GM23338 (cell line): ENCODE measurements at regions not wholly inside any gene's neighbourhood (a gene's known extent, or its start where the extent isn't known, plus 50 kb on each side); places are given as distances from the start of the nearest gene placed in this dataset.

Experiments
- ATAC-seq: fragments of 200-7000 bp; cut with Tn5 transposase; 3 replicates; pipeline ENCODE4 v1.9.1; 2020
- DNase-seq: peaks from one replicate; pipeline ENCODE4 v3.0.0-alpha.2; 2015; ENCODE audit warnings: low spot score
- H2AFZ ChIP-seq: fragments of 200-600 bp; sonication (generic); 2 replicates; pipeline ENCODE4 v1.8.0; 2016; ENCODE audit warnings: antibody characterized with exemption, mild to moderate bottlenecking, moderate library complexity
- H3F3A ChIP-seq: fragments of 200-600 bp; sonication (generic); replicated peaks from 2 replicates; pipeline ENCODE4 v1.8.0; 2017; ENCODE audit warnings: antibody characterized with exemption, mixed run types, low read depth
- H3K27ac ChIP-seq: fragments of 200-600 bp; sonication (generic); 2 replicates; pipeline ENCODE4 v1.6.1; 2016; ENCODE audit warnings: low read depth
- H3K27me3 ChIP-seq: fragments of 200-600 bp; sonication (generic); 2 replicates; pipeline ENCODE4 v1.8.0; 2016; ENCODE audit warnings: mild to moderate bottlenecking, mixed run types, moderate library complexity; ENCODE audit not compliant: insufficient read depth
- H3K36me3 ChIP-seq: fragments of 200-600 bp; sonication (generic); 2 replicates; pipeline ENCODE4 v1.8.0; 2016; ENCODE audit warnings: mild to moderate bottlenecking; ENCODE audit not compliant: insufficient read depth
- H3K4me1 ChIP-seq: fragments of 200-600 bp; sonication (generic); 2 replicates; pipeline ENCODE4 v1.8.0; 2016; ENCODE audit warnings: mild to moderate bottlenecking, moderate library complexity; ENCODE audit not compliant: insufficient read depth
- H3K4me2 ChIP-seq: fragments of 200-600 bp; sonication (generic); 2 replicates; pipeline ENCODE4 v1.7.1; 2017; ENCODE audit warnings: mixed run types
- H3K4me3 ChIP-seq: fragments of 200-600 bp; sonication (generic); 2 replicates; pipeline ENCODE4 v1.6.1; 2016; ENCODE audit warnings: mixed run types
- H3K79me2 ChIP-seq: fragments of 200-600 bp; sonication (generic); replicated peaks from 2 replicates; pipeline ENCODE4 v1.8.0; 2017; ENCODE audit warnings: mild to moderate bottlenecking; ENCODE audit not compliant: insufficient read depth
- H3K9me2 ChIP-seq: fragments of 200-600 bp; sonication (generic); 2 replicates; pipeline ENCODE4 v1.8.0; 2017; ENCODE audit not compliant: insufficient read depth
- H4K20me1 ChIP-seq: fragments of 200-600 bp; sonication (generic); replicated peaks from 2 replicates; pipeline ENCODE4 v1.8.0; 2017; ENCODE audit warnings: mild to moderate bottlenecking; ENCODE audit not compliant: insufficient read depth
- H3K27ac Mint-ChIP-seq: 2 replicates; pipeline ENCODE4 v1.8.0; 2020; ENCODE audit warnings: inconsistent platforms, mild to moderate bottlenecking, moderate library complexity, mixed read lengths
- H3K27me3 Mint-ChIP-seq: 3 replicates; pipeline ENCODE4 v1.8.0; 2022; ENCODE audit warnings: low read depth, mild to moderate bottlenecking, moderate library complexity, mixed read lengths, inconsistent platforms; ENCODE audit not compliant: insufficient read depth, poor library complexity
- H3K36me3 Mint-ChIP-seq: 3 replicates; pipeline ENCODE4 v1.8.0; 2021; ENCODE audit warnings: low read depth, mild to moderate bottlenecking, inconsistent platforms, moderate library complexity, mixed read lengths
- H3K4me1 Mint-ChIP-seq: 3 replicates; pipeline ENCODE4 v1.8.0; 2020; ENCODE audit warnings: mild to moderate bottlenecking, inconsistent platforms, mixed read lengths
- H3K4me3 Mint-ChIP-seq: 3 replicates; pipeline ENCODE4 v1.8.0; 2021; ENCODE audit warnings: moderate library complexity, mild to moderate bottlenecking, inconsistent platforms, mixed read lengths
- H3K9me3 Mint-ChIP-seq: 3 replicates; pipeline ENCODE4 v1.8.0; 2020; ENCODE audit warnings: moderate library complexity, mild to moderate bottlenecking, inconsistent platforms, mixed read lengths
- EZH2 ChIP-seq: fragments of 200-600 bp; sonication (generic); IDR thresholded peaks from one replicate; pipeline ENCODE4 v1.8.0; 2017; ENCODE audit warnings: antibody characterized with exemption, mild to moderate bottlenecking, low read depth; ENCODE audit not compliant: unreplicated experiment
- NANOG ChIP-seq: IDR thresholded peaks from 2 replicates; pipeline ENCODE4 v1.6.1; 2016; ENCODE audit warnings: antibody characterized with exemption, borderline replicate concordance
- POLR2AphosphoS5 ChIP-seq: IDR thresholded peaks from 2 replicates; pipeline ENCODE4 v1.6.1; 2016; ENCODE audit warnings: antibody characterized with exemption, low read depth
- REST ChIP-seq: IDR thresholded peaks from one replicate; pipeline ENCODE4 v1.6.1; 2018; ENCODE audit warnings: antibody characterized with exemption; ENCODE audit not compliant: unreplicated experiment
- STAT1 ChIP-seq: IDR thresholded peaks from one replicate; pipeline ENCODE4 v1.6.1; 2016; ENCODE audit warnings: antibody characterized with exemption; ENCODE audit not compliant: unreplicated experiment
- ZNF114 ChIP-seq: fragments of 250-450 bp; sonication (Bioruptor Pico); IDR thresholded peaks from 2 replicates; pipeline ENCODE4 v1.5.0; 2020; ENCODE audit warnings: mild to moderate bottlenecking, moderate library complexity
- ZNF331 ChIP-seq: fragments of 250-450 bp; sonication (Bioruptor Pico); IDR thresholded peaks from 2 replicates; pipeline ENCODE4 v1.5.0; 2020; ENCODE audit warnings: low read depth, mild to moderate bottlenecking, moderate library complexity

GRCh38 chr5:174500636-174501035, 223.7 kb upstream of the MSX2 start:
- no peak overlapping the region for H3K4me3 ChIP-seq
- Mint-ChIP-seq H3K27me3 (peaks cover 2% of the 10 kb centered on the region), H3K4me3 (no peak overlapping the region), H3K36me3 (peaks cover 17% of the 10 kb centered on the region; the same call in 2 of the 3 replicates), H3K9me3 (peaks cover 37% of the 10 kb centered on the region), H3K4me1 (no peaks in the 10 kb centered on the region), H3K27ac (no peak overlapping the region)
- no peaks in the 10 kb centered on the region for H4K20me1 ChIP-seq
- no peak overlapping the region for H3K27ac ChIP-seq
- H3K79me2 ChIP-seq: no peaks in the 10 kb centered on the region
- ATAC-seq (no peak), DNase-seq (no peak)
- no peaks in the 10 kb centered on the region for H3K4me1 ChIP-seq
- no peaks in the 10 kb centered on the region for H3F3A ChIP-seq
- no peak for TF ChIP-seq ZNF331 (CRISPR knock-in tag)
- TF ChIP-seq STAT1: no peak
- no peak for TF ChIP-seq EZH2
- no peak for TF ChIP-seq ZNF114 (CRISPR knock-in tag)
- H3K27me3 ChIP-seq: no peaks in the 10 kb centered on the region
- H3K36me3 ChIP-seq: no peaks in the 10 kb centered on the region
- no peak overlapping the region for H2AFZ ChIP-seq
- H3K4me2 ChIP-seq: no peak overlapping the region
- H3K9me2 ChIP-seq: 0 out of 2 replicates have a peak, but pooled peaks cover 4% of the 10 kb centered on the region

DNA sequence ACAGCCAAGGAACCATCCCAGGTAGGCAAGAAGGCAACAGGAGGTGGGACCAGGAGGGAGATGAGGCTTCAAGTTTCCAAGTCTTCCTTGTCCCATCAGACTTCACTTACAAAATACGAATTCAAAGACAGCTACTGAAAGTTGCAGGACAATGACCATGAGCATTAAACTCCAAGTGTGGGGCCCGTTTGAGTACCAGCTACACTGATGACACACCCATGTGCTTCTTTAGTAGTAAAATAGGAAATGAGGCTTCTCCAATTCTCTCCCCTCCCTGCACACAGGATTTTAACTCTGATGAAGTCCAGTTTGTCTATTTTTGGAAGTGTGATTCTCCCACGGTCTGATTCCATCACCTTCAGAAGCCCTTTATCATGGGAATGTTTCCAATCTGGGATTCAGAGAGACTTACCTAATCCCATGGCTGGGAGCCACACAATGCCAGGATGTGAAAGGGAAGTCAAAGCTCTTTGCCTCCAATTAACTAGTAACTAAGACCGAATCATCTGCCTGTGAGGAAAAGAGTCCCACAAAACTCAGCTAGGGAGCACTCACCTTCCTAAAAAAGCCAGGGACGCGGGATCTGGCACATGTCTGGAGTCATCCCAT, 222.8 kb upstream of the MSX2 start:
- Histone ChIP-seq H3K79me2 (no peaks in the 10 kb centered on the region), H4K20me1 (no peaks in the 10 kb centered on the region), H3K9me2 (0 out of 2 replicates have a peak, but pooled peaks cover 4% of the 10 kb centered on the region), H3K27ac (no peak overlapping the region), H2AFZ (no peak overlapping the region), H3K4me1 (no peaks in the 10 kb centered on the region), H3K4me3 (no peak overlapping the region), H3K27me3 (no peaks in the 10 kb centered on the region), H3K4me2 (no peak overlapping the region), H3F3A (no peaks in the 10 kb centered on the region), H3K36me3 (no peaks in the 10 kb centered on the region)
- no peak overlapping the region for H3K27ac Mint-ChIP-seq
- TF ChIP-seq POLR2AphosphoS5 (no peak), REST (no peak), NANOG (no peak), ZNF331 (CRISPR knock-in tag) (no peak), ZNF114 (CRISPR knock-in tag) (no peak)
- H3K27me3 Mint-ChIP-seq: peaks cover 2% of the 10 kb centered on the region
- peaks cover 17% of the 10 kb centered on the region; the same call in 2 of the 3 replicates for H3K36me3 Mint-ChIP-seq
- DNase-seq (no peak), ATAC-seq (no peak)
- H3K9me3 Mint-ChIP-seq: peaks cover 37% of the 10 kb centered on the region
- no peaks in the 10 kb centered on the region for H3K4me1 Mint-ChIP-seq
- H3K4me3 Mint-ChIP-seq: no peak overlapping the region
